NB4 (cell line): ENCODE measurements at regions not wholly inside any gene's neighbourhood (a gene's known extent, or its start where the extent isn't known, plus 50 kb on each side); places are given as distances from the start of the nearest gene placed in this dataset.

ENCODE experiments used
- CTCF ChIP-seq: IDR thresholded peaks from one replicate; pipeline ENCODE4 v1.5.1; 2012; ENCODE audit warnings: low read depth, low read length
- MAX ChIP-seq: IDR thresholded peaks from 2 replicates; pipeline ENCODE4 v1.6.1; 2011; ENCODE audit warnings: low read depth, low read length
- MYC ChIP-seq: IDR thresholded peaks from 2 replicates; pipeline ENCODE4 v1.6.1; 2011; ENCODE audit warnings: low read depth, low read length
- POLR2A ChIP-seq: IDR thresholded peaks from 2 replicates; pipeline ENCODE4 v1.6.1; 2011; ENCODE audit warnings: mild to moderate bottlenecking; ENCODE audit not compliant: insufficient read length; ENCODE audit errors: extremely low read depth

GRCh38 chr7:20917603-20918002 lies 130.9 kb upstream of the SP8 start:
- TF ChIP-seq POLR2A (no peak), CTCF (no peak), MYC (no peak), MAX (no peak)
